HG03103 (cell line): ENCODE measurements at regions not wholly inside any gene's neighbourhood (a gene's known extent, or its start where the extent isn't known, plus 50 kb on each side); places are given as distances from the start of the nearest gene placed in this dataset.
"Not testable (repeated sequence)": the region's sequence is repeated elsewhere in the genome, so short reads cannot be mapped to it uniquely, and the experiment has no call there.

ENCODE experiments used
- ATAC-seq: cut with Tn5 transposase; IDR thresholded peaks from one replicate; pipeline ENCODE4 v1.9.1; 2021; ENCODE audit warnings: low read depth; ENCODE audit not compliant: unreplicated experiment

- no peak for ATAC-seq
Measured at GRCh38 chr7:69205581-69205980, 392.7 kb upstream of the AUTS2 start.

GRCh38 chr7:69208276-69208675, 390.0 kb upstream of the AUTS2 start:
- no peak for ATAC-seq

DNA sequence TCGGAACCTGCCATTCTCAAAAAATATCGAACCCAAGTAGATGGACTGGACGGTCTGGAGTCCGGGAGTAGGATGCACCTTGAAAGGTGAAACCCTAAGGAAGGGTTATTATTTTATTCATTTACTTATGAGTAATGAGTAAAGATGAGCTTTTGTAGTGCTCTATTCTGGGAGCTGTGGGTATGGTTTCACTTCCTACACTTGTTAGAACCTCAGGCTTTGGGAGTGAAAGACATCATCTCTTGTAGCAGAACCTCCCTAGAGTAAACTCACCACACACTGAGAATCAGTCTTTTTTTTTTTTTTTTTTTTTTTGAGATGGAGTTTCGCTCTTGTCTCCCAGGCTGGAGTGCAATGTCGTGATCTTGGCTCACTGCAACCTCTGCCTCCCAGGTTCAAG, 389.4 kb upstream of the AUTS2 start:
- peak; percentile 97 for ATAC-seq

DNA sequence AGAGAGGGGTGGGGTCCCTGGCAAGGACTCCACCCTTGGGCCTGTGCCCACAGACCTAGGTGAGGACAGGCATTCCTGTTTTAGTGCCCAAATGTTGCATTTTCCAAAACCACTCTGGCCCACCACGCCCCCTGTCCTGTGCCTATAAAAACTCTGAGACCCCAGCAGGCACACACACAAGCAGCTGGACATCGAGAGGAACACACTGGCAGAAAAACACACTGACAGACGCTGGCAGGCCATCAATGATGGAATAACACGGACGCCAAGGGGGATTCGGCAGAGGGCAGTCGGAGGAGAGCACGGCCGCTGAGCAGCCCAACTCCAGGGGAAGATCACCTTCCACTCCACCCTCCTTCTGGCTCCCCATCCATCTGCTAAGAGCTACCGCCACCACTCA, 386.9 kb upstream of the AUTS2 start:
- no peak for ATAC-seq

- ATAC-seq: no peak
Measured at GRCh38 chr7:69211739-69212138, 386.5 kb upstream of the AUTS2 start.

GRCh38 chr7:69213878-69214277, 384.4 kb upstream of the AUTS2 start:
- ATAC-seq: no peak

- not testable (repeated sequence) for ATAC-seq
Measured at GRCh38 chr7:69215516-69215915, 382.8 kb upstream of the AUTS2 start.

DNA sequence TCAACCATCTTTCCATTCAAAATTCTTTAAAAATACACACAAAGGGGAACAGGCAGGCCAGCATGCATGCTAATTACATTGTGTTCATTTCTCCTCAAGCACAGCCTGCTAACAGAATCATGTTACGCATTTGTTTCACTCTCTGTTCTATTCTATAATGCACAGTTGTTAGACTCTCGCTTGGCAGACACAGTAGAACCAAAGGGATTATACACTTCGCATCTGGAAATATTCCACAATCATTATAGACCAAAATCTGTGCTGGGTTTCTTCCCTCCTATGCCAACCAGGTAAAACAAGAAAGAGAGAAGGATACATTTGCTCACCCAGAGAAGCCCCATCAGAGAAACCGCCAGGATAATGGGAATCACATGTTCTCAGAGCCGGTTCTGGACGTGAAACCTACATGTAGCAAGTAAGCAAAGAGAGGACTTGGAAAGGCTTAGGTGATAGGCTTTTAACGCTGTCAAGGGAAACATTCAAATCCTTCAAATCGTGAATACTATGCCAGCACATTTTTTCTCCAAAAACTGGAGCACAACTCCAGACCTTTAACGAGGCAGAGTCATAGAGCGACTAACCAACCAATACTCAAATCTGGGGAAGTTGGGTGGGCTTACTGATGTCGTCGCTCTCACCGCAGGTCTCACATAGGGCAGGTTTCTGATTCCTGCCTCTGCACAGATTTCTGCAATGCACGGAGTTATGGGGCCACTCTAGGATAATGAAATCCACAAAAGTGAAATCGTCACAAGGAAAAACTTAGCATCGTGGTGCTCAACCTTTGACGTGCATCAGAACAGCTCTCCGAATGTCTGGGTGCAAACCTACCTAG, 380.5 kb upstream of the AUTS2 start:
- ATAC-seq: no peak

DNA sequence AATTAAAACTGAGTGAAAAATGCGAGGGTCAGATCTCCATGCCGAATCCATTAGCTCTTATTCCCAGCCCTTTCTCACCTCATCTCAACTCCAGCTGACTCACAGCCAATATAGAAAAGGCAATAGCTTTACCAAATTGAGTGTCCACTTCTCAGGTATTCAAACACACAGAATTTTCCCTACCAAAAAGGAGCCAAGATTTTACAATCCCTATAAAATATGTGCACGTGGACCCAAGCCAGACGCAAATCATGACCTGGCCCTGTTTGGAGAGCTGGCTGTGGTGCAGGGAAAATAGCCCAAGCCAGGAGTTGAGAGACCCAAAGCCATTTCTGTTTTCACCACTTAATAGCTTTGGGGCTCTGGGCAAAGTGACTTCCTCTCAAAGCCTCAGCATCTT, 379.7 kb upstream of the AUTS2 start:
- ATAC-seq: no peak

- no peak for ATAC-seq
Measured at GRCh38 chr7:69219381-69219780, 378.9 kb upstream of the AUTS2 start.

GRCh38 chr7:69225259-69225943, 372.9 kb upstream of the AUTS2 start:
- no peak for ATAC-seq

DNA sequence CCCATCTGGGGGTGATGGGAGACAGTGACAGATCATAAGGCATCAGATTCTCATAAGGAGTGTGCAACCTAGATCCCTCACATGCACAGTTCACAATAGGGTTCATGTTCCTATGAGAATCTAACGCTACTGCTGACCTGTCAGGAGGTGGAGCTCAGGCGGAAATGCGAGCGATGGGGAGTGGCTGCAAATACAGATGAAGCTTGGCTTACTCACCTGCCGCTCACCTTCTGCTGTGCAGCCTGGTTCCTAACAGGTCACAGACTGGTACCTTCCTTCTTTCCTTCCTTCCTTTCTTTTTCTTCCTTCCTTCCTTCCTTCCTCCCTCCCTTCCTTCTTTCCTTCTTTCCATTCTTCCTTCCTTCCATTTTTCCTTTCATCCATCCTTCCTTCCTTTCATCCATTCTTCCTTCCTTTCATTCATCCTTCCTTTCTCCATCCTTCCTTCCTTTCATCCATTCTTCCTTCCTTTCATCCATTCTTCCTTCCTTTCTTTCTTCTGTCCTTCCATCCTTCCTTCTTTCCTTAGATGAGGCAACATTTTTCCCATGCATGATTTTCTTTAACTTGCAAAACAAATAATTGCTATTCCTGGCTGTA, 370.0 kb upstream of the AUTS2 start:
- no peak for ATAC-seq

- no peak for ATAC-seq
Measured at GRCh38 chr7:69232445-69233376, 365.6 kb upstream of the AUTS2 start.

DNA sequence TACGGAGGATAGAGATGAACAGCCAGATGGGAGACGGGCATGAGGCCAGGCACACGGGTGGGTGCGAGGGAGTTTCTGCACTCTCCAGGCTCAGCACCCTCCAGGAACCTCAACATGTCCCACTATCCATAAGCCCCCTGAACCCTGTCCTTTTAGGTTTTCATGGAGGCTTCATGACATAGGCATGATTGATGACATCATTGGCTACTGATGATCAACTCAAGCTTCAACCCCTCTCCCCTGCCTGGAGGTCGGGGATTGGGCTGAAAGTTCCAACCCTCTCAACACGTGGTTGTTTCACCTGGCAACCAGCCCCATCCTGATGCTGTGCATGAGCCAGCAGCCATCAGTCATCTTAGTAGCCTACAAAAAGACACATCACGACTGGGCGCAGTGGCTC, 360.7 kb upstream of the AUTS2 start:
- ATAC-seq: no peak

DNA sequence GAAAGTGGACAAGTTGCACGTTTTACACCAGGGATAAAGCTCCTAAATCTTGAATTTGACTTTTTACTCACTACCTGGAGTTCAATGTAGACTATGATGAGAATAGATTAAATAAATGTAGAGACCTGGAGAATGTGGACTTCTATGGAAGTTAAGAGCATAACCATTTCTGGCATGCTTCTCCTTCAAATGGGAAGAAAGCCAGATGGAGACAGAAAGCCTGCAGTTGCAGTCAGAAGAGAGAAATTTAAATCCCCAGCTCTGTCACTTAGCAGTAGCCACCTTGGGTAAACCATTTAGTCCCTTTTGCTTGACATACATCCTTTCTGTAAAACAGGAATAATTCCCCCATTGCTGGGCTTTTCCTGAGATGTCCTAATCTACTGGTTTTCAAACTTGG, 355.3 kb upstream of the AUTS2 start:
- no peak for ATAC-seq

DNA sequence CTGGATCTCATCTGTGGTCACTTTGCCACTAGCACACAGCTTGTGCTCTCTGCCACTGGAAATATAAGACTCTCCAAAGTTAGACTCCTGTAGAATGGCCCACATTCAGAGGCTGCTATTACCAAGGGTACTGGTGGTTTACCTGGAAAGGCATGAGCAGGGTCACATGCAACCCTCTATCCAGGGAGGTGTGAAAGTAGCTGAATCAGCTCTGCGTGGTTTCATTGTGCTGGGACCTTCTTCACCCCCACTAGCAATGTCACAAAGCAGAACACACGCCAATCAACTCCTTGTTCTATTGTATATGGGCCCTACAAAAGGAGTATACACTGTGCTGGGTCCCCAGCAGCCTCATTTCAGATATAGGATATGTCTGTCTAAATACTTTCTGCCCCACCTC, 353.6 kb upstream of the AUTS2 start:
- ATAC-seq: no peak

- no peak for ATAC-seq
Measured at GRCh38 chr7:69245646-69246045, 352.6 kb upstream of the AUTS2 start.

- no peak for ATAC-seq
Measured at GRCh38 chr7:69246758-69247157, 351.5 kb upstream of the AUTS2 start.

GRCh38 chr7:69248382-69248828, 349.9 kb upstream of the AUTS2 start:
- ATAC-seq: not testable (repeated sequence)

DNA sequence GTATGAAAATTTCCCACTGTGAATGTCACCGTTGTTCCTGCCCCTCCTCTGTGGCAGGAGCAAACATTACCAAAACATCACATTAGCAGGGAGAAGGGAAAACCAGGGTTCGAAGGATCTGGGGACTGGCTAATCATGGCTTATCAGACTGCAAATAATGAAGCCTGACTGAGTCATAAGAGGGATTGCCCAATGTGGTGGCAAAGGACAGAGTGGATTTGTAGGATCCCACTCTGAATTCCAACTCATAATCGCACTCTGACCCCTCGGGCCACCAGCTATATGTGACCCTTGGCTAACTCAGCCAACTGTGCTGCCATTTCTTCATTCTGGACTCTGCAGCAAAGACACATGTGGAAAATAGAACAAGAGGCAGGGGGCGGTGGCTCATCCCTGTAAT, 347.3 kb upstream of the AUTS2 start:
- ATAC-seq: no peak

GRCh38 chr7:69254643-69255042, 343.6 kb upstream of the AUTS2 start:
- no peak for ATAC-seq
